ENCODE measurements at regions not wholly inside any gene's neighbourhood (a gene's known extent, or its start where the extent isn't known, plus 50 kb on each side); places are given as distances from the start of the nearest gene placed in this dataset.

DNA sequence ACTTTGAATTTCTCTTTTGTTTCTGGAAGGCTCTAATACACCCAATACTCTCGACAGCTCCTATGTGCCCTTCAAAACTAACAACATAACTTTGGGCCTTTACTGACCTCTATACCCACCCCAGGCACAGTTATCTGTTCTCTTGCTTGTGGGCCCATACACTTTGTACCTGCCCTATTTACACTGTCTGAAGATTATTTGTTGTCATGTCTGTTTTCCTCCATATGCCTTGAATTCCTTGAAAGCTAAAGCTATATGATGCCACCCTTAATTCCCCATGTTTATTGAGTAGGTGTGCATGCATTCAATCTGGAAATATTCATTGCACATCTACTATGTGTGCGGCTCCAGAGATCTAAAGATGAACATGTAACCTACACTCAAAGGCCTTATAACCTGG, 267.6 kb downstream of the PLPP3 start:
- Histone ChIP-seq H3K4me3 (no peak overlapping the region), H3K36me3 (no peaks in the 10 kb centered on the region), H3K4me1 (replicated peaks) (no peaks in the 10 kb centered on the region), H3K27ac (no peak overlapping the region), H3K27me3 (replicated peaks; ENCODE audit: insufficient read depth) (no peaks in the 10 kb centered on the region), H3K9me3 (no peaks in the 10 kb centered on the region)
- WGBS, result 75% methylated on average over 2 of the region's 2 CpGs
- TF ChIP-seq POLR2A (IDR thresholded peaks at IDR 0.05), result no peak
- TF ChIP-seq, protein P1, sequence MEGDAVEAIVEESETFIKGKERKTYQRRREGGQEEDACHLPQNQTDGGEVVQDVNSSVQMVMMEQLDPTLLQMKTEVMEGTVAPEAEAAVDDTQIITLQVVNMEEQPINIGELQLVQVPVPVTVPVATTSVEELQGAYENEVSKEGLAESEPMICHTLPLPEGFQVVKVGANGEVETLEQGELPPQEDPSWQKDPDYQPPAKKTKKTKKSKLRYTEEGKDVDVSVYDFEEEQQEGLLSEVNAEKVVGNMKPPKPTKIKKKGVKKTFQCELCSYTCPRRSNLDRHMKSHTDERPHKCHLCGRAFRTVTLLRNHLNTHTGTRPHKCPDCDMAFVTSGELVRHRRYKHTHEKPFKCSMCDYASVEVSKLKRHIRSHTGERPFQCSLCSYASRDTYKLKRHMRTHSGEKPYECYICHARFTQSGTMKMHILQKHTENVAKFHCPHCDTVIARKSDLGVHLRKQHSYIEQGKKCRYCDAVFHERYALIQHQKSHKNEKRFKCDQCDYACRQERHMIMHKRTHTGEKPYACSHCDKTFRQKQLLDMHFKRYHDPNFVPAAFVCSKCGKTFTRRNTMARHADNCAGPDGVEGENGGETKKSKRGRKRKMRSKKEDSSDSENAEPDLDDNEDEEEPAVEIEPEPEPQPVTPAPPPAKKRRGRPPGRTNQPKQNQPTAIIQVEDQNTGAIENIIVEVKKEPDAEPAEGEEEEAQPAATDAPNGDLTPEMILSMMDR (IDR thresholded peaks at IDR 0.05), result no peak
- TF ChIP-seq POLR2AphosphoS5 (IDR thresholded peaks at IDR 0.05), result no peak
- no peak for DNase-seq (ENCODE audit: low spot score)
- intact Hi-C loops (cut with DNase I), result no loop called here

DNA sequence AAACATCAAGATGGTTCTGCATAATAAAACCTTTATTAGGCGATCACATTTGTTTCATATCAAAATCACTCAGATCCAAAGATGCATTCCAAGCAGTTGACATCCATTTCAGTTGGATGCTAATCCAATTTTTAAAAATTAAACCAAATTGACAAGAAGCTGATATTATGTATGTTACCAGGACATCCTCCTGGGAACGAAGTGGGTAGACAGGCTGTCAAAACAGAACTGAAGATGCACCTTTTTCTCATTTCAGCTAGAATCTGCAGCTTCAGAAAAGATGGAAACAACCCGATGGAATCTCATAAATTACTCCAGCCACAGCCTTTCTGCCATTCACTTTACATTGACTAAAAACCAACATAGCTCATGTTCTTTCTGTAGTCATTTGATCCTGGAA, 268.4 kb downstream of the PLPP3 start:
- Histone ChIP-seq H3K9me3 (no peaks in the 10 kb centered on the region), H3K4me1 (replicated peaks) (no peaks in the 10 kb centered on the region), H3K4me3 (no peak overlapping the region), H3K27me3 (replicated peaks; ENCODE audit: insufficient read depth) (no peaks in the 10 kb centered on the region), H3K36me3 (no peaks in the 10 kb centered on the region), H3K27ac (no peak overlapping the region)
- intact Hi-C loops (cut with DNase I), result no loop called here
- no peak for TF ChIP-seq POLR2A (IDR thresholded peaks at IDR 0.05)
- no peak for TF ChIP-seq POLR2AphosphoS5 (IDR thresholded peaks at IDR 0.05)
- no peak for DNase-seq (ENCODE audit: low spot score)
- WGBS, result 67% methylated on average over 3 of the region's 3 CpGs

DNA sequence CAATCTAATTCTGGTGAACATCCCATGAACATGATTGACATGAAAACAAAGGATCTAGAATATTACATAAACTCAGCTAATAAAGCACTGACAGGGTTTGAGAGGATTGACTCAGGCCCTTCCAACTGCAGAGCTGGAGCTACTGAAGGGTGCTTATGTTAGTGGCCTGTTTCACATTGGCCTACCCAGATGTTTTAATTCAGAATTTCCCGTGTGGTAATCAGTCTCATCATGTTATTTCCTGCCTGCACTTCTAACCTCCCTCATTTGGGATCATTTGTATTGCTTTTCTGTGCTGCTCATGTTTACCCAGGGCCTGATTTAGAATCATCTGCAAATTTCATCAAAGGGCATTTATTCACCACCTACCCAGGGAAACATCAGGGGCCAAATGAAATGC, 270.3 kb downstream of the PLPP3 start:
- Histone ChIP-seq H3K4me3 (no peak overlapping the region), H3K36me3 (no peaks in the 10 kb centered on the region), H3K9me3 (no peaks in the 10 kb centered on the region), H3K27me3 (replicated peaks; ENCODE audit: insufficient read depth) (no peaks in the 10 kb centered on the region), H3K4me1 (replicated peaks) (no peaks in the 10 kb centered on the region), H3K27ac (no peak overlapping the region)
- no peak for DNase-seq (ENCODE audit: low spot score)
- WGBS, result 54% methylated on average over 1 of the region's 1 CpG
- TF ChIP-seq POLR2AphosphoS5 (IDR thresholded peaks at IDR 0.05) (no peak), POLR2A (IDR thresholded peaks at IDR 0.05) (no peak)
- TF ChIP-seq, protein P1 (IDR thresholded peaks at IDR 0.05), result no peak
- intact Hi-C loops (cut with DNase I), result no loop called here

DNA sequence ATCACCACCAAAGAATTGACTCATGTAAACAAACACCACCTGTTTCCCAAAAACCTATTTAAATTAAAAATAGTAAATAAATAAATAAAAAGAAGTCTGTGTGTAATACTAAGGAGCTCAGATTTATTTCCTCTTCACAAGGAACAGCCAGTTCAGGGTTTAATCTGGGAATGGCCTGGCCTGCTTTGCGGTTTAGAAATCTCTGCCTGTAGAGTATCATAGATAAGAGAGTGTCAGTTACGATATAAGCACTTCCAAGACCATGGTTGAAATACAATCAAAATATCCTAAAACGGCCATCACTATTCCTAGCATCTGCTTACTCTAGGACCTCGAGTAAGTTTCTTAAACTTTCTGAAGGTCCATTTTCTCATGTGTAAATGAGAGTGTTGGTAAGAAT, 274.4 kb downstream of the PLPP3 start:
- TF ChIP-seq, protein P1 (IDR thresholded peaks at IDR 0.05), result no peak
- TF ChIP-seq POLR2AphosphoS5 (IDR thresholded peaks at IDR 0.05) (no peak), POLR2A (IDR thresholded peaks at IDR 0.05) (no peak)
- intact Hi-C loops (cut with DNase I), result no loop called here
- 72% methylated on average over 4 of the region's 4 CpGs for WGBS
- Histone ChIP-seq H3K36me3 (no peaks in the 10 kb centered on the region), H3K9me3 (no peaks in the 10 kb centered on the region), H3K4me1 (replicated peaks) (no peaks in the 10 kb centered on the region), H3K27me3 (replicated peaks; ENCODE audit: insufficient read depth) (no peaks in the 10 kb centered on the region), H3K27ac (no peak overlapping the region), H3K4me3 (no peak overlapping the region)
- DNase-seq (ENCODE audit: low spot score), result no peak

DNA sequence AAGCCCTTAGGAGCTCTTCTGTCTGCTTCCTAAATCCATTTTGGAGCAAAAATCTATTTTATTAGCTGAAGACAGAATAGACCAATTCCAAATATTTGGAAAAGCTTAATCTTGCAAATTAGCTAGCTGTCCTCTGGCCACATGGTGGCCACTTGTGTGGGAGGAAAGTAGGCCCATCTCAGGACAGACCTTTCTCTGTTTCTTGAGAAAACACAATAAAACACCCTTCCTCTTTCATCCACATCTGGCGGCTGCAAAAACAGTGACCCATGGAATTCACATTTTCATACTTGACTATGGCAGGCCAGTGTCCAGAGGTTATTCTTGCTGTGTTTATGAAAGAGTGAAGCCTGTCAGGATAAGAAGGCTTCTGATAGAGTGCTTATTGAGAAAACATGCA, 275.6 kb downstream of the PLPP3 start:
- no peak overlapping the region for H3K27ac ChIP-seq
- no peaks in the 10 kb centered on the region for H3K4me1 ChIP-seq (replicated peaks)
- no peaks in the 10 kb centered on the region for H3K9me3 ChIP-seq
- no peaks in the 10 kb centered on the region for H3K27me3 ChIP-seq (replicated peaks; ENCODE audit: insufficient read depth)
- TF ChIP-seq POLR2AphosphoS5 (IDR thresholded peaks at IDR 0.05) (no peak), POLR2A (IDR thresholded peaks at IDR 0.05) (no peak)
- TF ChIP-seq, protein P1 (IDR thresholded peaks at IDR 0.05), result no peak
- intact Hi-C loops (cut with DNase I), result no loop called here
- H3K36me3 ChIP-seq, result no peaks in the 10 kb centered on the region
- DNase-seq (ENCODE audit: low spot score), result no peak
- H3K4me3 ChIP-seq, result no peak overlapping the region
- 83% methylated on average over 1 of the region's 1 CpG for WGBS

All from prostate gland (tissue), 2 donors.